ENCODE measurements at regions not wholly inside any gene's neighbourhood (a gene's known extent, or its start where the extent isn't known, plus 50 kb on each side); places are given as distances from the start of the nearest gene placed in this dataset.

GRCh38 chr13:54913668-54914067, 1885.1 kb downstream of the OLFM4 start:
- POLR2A ChIA-PET (ENCODE audit: low non-redundant PET) = no interaction called here
- DNase-seq (ENCODE audit: low spot score) = no peak
- H3K27ac ChIP-seq = no peak overlapping the region
- no peak for TF ChIP-seq CTCF (conservative IDR thresholded peaks at IDR 0.05; ENCODE audit: low read depth)
- CTCF ChIA-PET = no interaction called here

- no peak overlapping the region for H3K27ac ChIP-seq
- ChIA-PET POLR2A (ENCODE audit: low non-redundant PET) (no interaction called here), CTCF (interaction anchor here (0.5 kb wide), 1 partner anchor 117 kb away, joined by 5 read pairs; no protein-coding TSS in a partner anchor)
- DNase-seq (ENCODE audit: low spot score) = no peak
- no peak for TF ChIP-seq CTCF (conservative IDR thresholded peaks at IDR 0.05; ENCODE audit: low read depth)
Observed at GRCh38 chr13:54927538-54927937, 1898.9 kb downstream of the OLFM4 start.

- ChIA-PET POLR2A (ENCODE audit: low non-redundant PET) (no interaction called here), CTCF (no interaction called here)
- DNase-seq (ENCODE audit: low spot score) = no peak
- no peak overlapping the region for H3K27ac ChIP-seq
- TF ChIP-seq CTCF (conservative IDR thresholded peaks at IDR 0.05; ENCODE audit: low read depth) = no peak
Observed at GRCh38 chr13:54928071-54928470, 1899.5 kb downstream of the OLFM4 start.

GRCh38 chr13:54934121-54934520, 1905.5 kb downstream of the OLFM4 start:
- TF ChIP-seq CTCF (conservative IDR thresholded peaks at IDR 0.05; ENCODE audit: low read depth) = no peak
- ChIA-PET POLR2A (ENCODE audit: low non-redundant PET) (no interaction called here), CTCF (no interaction called here)
- H3K27ac ChIP-seq = no peak overlapping the region
- peak; percentile 83 for DNase-seq (ENCODE audit: low spot score)

- DNase-seq (ENCODE audit: low spot score) = no peak
- no peak overlapping the region for H3K27ac ChIP-seq
- no peak for TF ChIP-seq CTCF (conservative IDR thresholded peaks at IDR 0.05; ENCODE audit: low read depth)
- ChIA-PET CTCF (no interaction called here), POLR2A (ENCODE audit: low non-redundant PET) (no interaction called here)
Observed at GRCh38 chr13:54945973-54946372, 1917.4 kb downstream of the OLFM4 start.

GRCh38 chr13:54949735-54950134, 1921.1 kb downstream of the OLFM4 start:
- DNase-seq (ENCODE audit: low spot score) = peak; percentile 26
- H3K27ac ChIP-seq = no peak overlapping the region
- ChIA-PET POLR2A (ENCODE audit: low non-redundant PET) (no interaction called here), CTCF (no interaction called here)
- no peak for TF ChIP-seq CTCF (conservative IDR thresholded peaks at IDR 0.05; ENCODE audit: low read depth)

- CTCF ChIA-PET = interaction anchor here (0.7 kb wide), 2 partner anchors 741 to 1434 kb away, joined by 4 read pairs; no protein-coding TSS in a partner anchor
- no peak for TF ChIP-seq CTCF (conservative IDR thresholded peaks at IDR 0.05; ENCODE audit: low read depth)
- POLR2A ChIA-PET (ENCODE audit: low non-redundant PET) = no interaction called here
- no peak for DNase-seq (ENCODE audit: low spot score)
- H3K27ac ChIP-seq = no peak overlapping the region
Observed at GRCh38 chr13:54950546-54950945, 1921.9 kb downstream of the OLFM4 start.

Measured in RWPE1 (cell line).